A673 (cell line): ENCODE measurements at regions not wholly inside any gene's neighbourhood (a gene's known extent, or its start where the extent isn't known, plus 50 kb on each side); places are given as distances from the start of the nearest gene placed in this dataset.

Experiments
- EZH2 ChIP-seq: fragments of 200-600 bp; sonication (generic); IDR thresholded peaks from 2 replicates; pipeline ENCODE4 v1.6.1; 2017; ENCODE audit warnings: borderline replicate concordance, low read depth, mild to moderate bottlenecking, mixed read lengths, antibody characterized with exemption, low read length; ENCODE audit not compliant: poor library complexity, severe bottlenecking
- TF ChIP-seq, protein P1 (sequence below): fragments of 300-800, 200-600 bp; sonication (generic); conservative IDR thresholded peaks from 2 replicates; pipeline ENCODE4 v1.5.1; 2017; ENCODE audit warnings: low read depth, mild to moderate bottlenecking, antibody characterized with exemption, low read length, moderate library complexity, mixed read lengths

DNA sequence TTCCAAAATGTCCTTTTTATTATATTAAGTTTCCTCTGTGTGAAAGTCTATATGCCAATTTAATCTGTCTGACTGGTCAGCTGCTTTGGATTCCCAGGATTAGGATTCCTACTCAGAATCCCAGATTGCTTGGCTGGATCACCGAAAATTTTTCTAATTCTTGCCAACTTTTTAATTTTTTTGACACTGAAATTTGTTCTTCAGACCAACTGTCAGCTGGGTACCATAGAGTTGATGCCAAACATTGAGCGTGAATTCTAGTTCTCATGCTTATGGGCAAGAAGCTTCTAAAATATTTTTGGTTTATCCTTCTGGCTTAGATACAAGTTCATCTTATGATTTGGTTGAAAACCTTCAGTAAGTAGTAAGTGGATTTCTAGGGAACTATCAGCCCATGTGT, 1611.4 kb upstream of the FLRT2 start:
- TF ChIP-seq, protein P1, sequence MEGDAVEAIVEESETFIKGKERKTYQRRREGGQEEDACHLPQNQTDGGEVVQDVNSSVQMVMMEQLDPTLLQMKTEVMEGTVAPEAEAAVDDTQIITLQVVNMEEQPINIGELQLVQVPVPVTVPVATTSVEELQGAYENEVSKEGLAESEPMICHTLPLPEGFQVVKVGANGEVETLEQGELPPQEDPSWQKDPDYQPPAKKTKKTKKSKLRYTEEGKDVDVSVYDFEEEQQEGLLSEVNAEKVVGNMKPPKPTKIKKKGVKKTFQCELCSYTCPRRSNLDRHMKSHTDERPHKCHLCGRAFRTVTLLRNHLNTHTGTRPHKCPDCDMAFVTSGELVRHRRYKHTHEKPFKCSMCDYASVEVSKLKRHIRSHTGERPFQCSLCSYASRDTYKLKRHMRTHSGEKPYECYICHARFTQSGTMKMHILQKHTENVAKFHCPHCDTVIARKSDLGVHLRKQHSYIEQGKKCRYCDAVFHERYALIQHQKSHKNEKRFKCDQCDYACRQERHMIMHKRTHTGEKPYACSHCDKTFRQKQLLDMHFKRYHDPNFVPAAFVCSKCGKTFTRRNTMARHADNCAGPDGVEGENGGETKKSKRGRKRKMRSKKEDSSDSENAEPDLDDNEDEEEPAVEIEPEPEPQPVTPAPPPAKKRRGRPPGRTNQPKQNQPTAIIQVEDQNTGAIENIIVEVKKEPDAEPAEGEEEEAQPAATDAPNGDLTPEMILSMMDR = no peak
- no peak for TF ChIP-seq EZH2
